ENCODE measurements at regions not wholly inside any gene's neighbourhood (a gene's known extent, or its start where the extent isn't known, plus 50 kb on each side); places are given as distances from the start of the nearest gene placed in this dataset.

DNA sequence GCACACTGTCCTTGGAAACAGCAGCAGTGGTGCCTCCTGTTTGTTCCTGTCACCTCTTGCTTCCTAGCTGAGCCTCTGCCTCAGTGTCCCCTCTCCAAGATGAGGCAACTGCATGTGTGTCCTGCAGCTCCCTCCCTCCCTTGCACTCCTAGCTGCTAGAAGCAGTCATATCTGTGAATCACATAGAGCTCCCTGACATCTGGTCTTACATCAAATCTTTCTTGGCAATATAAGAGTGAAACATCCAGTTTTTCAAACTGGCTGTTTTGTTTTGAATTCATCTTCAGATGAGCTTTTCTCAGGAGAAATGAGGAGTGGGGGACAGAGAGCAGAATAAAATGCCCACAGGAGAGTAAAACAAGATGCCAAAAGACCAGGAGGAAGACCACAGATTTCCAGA lies 103.7 kb downstream of the VCPKMT start:
- Histone ChIP-seq H3K4me1 (ENCODE audit: control insufficient read depth in 1 of 2, insufficient read depth in 2 of 2, low read length in 2 of 2) (no peaks in the 10 kb centered on the region), H3K9me3 (ENCODE audit: control insufficient read depth in 1 of 2, low read length in 2 of 2) (no peaks in the 10 kb centered on the region), H3K27me3 (ENCODE audit: low read depth, low read length) (peaks cover 4% of the 10 kb centered on the region), H3K27ac (ENCODE audit: low read length) (no peak overlapping the region), H3K4me3 (ENCODE audit: low read depth in 1 of 2, low read length in 2 of 2) (no peak overlapping the region), H3K36me3 (ENCODE audit: control insufficient read depth in 1 of 2, insufficient read depth in 2 of 2, low read length in 2 of 2) (no peaks in the 10 kb centered on the region)

DNA sequence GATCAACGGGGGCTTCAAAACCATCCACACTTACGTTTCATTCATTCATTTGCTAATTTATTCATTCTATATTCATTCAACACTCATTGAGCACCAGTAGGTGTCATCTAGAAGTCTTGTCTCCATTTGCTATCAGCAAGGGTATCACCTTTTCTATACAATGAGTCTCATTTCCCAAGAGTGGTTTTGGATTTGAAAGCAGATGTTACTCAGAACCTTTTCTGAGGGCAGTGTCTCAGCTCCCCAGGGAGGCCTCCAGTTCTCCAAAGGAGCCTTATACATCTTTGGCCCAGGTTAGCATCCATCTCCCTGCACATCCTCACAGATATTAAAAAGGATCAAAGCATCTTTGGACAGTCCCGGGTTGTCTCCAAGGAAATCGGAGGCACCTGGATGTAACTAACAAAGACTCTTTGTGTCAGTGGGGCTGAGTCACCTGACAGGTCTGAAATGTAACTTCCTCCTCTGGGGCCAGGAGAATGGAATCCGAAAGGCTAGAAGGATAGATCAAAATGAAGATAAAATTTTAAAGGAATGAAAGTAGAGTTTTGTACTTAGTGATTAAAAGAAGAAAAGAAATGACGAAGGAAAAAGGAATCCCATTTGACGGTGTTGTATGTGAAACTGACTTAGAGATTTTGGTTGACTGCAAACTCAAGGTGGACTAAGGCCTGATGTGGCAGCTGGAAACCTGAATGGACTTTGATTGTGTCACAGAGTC lies 103.0 kb downstream of the VCPKMT start:
- H3K36me3 ChIP-seq (ENCODE audit: control insufficient read depth in 1 of 2, insufficient read depth in 2 of 2, low read length in 2 of 2), result no peaks in the 10 kb centered on the region
- no peak overlapping the region for H3K4me3 ChIP-seq (ENCODE audit: low read depth in 1 of 2, low read length in 2 of 2)
- peaks cover 4% of the 10 kb centered on the region for H3K27me3 ChIP-seq (ENCODE audit: low read depth, low read length)
- H3K9me3 ChIP-seq (ENCODE audit: control insufficient read depth in 1 of 2, low read length in 2 of 2), result no peaks in the 10 kb centered on the region
- no peaks in the 10 kb centered on the region for H3K4me1 ChIP-seq (ENCODE audit: control insufficient read depth in 1 of 2, insufficient read depth in 2 of 2, low read length in 2 of 2)
- H3K27ac ChIP-seq (ENCODE audit: low read length), result no peak overlapping the region

DNA sequence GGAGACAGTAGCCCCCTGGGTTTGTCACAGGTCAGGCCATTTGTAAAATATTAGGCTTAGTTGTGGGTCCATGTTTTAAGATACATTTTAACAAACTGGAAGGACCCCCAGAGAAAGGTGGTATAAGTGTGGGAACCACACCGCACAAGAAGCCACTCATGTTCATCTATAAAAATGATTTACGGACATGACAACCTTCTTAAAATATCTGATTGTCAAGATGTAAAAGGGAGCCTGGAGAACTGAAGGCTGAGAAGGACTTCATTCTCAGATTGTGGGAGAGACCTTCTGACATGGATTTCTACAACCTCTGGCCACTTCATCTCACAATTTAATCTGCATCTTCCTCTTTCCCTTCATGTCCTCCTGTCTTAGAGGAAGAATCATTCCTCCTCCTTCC lies 102.4 kb downstream of the VCPKMT start:
- H3K36me3 ChIP-seq (ENCODE audit: control insufficient read depth in 1 of 2, insufficient read depth in 2 of 2, low read length in 2 of 2), result no peaks in the 10 kb centered on the region
- peaks cover 4% of the 10 kb centered on the region for H3K27me3 ChIP-seq (ENCODE audit: low read depth, low read length)
- H3K9me3 ChIP-seq (ENCODE audit: control insufficient read depth in 1 of 2, low read length in 2 of 2), result no peaks in the 10 kb centered on the region
- no peak overlapping the region for H3K27ac ChIP-seq (ENCODE audit: low read length)
- no peak overlapping the region for H3K4me3 ChIP-seq (ENCODE audit: low read depth in 1 of 2, low read length in 2 of 2)
- peaks cover 5 to 6% of the 10 kb centered on the region in 2 donors for H3K4me1 ChIP-seq (ENCODE audit: control insufficient read depth in 1 of 2, insufficient read depth in 2 of 2, low read length in 2 of 2)

DNA sequence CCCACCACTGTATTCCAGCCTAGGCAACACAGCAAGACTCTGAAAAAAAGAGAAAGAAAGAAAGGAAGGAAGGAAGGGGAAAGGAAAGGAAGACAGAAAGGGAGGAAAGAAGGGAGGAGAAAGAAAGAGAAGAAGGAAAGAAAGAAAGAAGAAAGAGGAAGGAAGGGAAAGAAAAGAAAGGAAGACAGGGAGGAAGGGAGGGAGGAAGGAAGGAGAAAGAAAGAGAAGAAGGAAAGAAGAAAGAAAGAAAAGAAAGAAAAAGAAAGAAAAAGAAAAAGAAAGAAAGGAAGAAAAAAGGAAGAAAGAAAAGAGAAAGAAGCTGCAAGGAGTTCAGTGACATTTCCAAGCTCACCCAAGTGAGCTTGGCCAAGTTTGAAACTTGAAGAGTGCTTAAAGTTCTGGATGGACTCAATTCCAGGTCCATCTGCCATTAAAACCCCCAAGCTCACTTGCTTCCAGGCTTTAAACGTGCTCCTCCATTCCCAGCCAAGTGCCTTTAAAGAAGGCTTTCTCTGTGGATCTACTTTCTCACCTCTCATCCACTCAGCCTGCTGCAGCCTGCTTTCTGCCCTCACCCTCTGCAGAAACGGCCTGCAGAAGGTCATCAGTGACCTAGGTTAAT lies 101.5 kb downstream of the VCPKMT start:
- H3K9me3 ChIP-seq (ENCODE audit: control insufficient read depth in 1 of 2, low read length in 2 of 2), result peaks cover 0 to 2% of the 10 kb centered on the region in 2 donors
- H3K27ac ChIP-seq (ENCODE audit: low read length), result no peak overlapping the region
- H3K27me3 ChIP-seq (ENCODE audit: low read depth, low read length), result peaks cover 4% of the 10 kb centered on the region
- H3K4me1 ChIP-seq (ENCODE audit: control insufficient read depth in 1 of 2, insufficient read depth in 2 of 2, low read length in 2 of 2), result peaks cover 5 to 8% of the 10 kb centered on the region in 2 donors
- no peak overlapping the region for H3K4me3 ChIP-seq (ENCODE audit: low read depth in 1 of 2, low read length in 2 of 2)
- H3K36me3 ChIP-seq (ENCODE audit: control insufficient read depth in 1 of 2, insufficient read depth in 2 of 2, low read length in 2 of 2), result no peaks in the 10 kb centered on the region

DNA sequence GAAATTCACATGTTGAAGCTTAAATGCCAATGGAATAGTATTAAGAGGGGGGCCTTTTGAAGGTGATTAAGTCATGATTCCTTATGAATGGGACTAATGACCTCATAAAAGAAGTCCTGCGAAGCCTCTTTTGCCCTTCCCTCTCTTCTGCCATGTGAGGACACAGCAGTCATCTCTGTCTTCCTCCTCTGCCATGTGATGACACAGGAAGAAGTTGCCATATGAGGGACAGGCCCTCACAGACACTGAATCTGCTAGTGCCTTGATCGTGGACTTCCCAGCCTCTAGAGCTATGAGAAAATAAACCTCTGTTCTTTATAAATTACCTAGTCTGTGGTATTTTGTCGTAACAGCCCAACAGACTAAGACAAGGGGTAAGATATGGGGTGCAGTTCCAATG lies 100.7 kb downstream of the VCPKMT start:
- peaks cover 0 to 8% of the 10 kb centered on the region in 2 donors for H3K9me3 ChIP-seq (ENCODE audit: control insufficient read depth in 1 of 2, low read length in 2 of 2)
- no peaks in the 10 kb centered on the region for H3K36me3 ChIP-seq (ENCODE audit: control insufficient read depth in 1 of 2, insufficient read depth in 2 of 2, low read length in 2 of 2)
- H3K4me3 ChIP-seq (ENCODE audit: low read depth in 1 of 2, low read length in 2 of 2), result no peak overlapping the region
- H3K27me3 ChIP-seq (ENCODE audit: low read depth, low read length), result no peaks in the 10 kb centered on the region
- H3K27ac ChIP-seq (ENCODE audit: low read length), result no peak overlapping the region
- peaks cover 5 to 8% of the 10 kb centered on the region in 2 donors for H3K4me1 ChIP-seq (ENCODE audit: control insufficient read depth in 1 of 2, insufficient read depth in 2 of 2, low read length in 2 of 2)

DNA sequence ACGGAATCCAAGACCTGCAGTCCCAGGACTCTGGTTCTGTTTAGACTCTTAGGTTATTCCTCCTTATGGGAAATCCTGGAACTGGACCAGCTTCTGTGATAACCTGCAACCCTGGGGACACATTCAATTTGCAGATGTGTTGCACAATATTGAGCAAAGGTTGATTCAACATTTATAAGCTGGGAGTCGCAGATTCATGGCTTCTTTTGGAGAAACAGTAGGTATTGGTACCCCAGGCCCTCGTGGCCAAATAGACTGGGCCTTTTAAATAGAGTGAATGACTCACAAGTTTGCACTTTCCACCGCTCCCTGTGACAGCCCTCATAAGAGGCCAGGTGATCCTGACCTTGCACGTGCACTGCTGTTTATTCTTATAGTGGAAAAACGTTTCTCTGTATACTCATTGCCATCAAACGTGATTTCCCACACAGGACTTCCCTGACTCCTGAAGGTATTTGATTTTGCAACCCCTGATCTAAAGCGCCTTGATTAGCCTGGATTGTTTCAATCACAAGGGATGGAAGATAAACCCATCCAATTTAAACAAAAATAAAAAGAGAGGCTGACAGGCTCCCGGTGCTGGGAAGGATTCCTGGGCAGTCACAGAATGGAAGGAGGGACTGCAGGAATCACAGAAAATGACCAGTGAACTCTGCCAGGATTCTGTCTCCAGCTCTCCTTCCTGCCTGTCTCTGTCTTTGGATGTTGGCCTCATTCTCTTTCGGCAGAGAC lies 98.0 kb downstream of the VCPKMT start:
- H3K4me3 ChIP-seq (ENCODE audit: low read depth in 1 of 2, low read length in 2 of 2), result no peak overlapping the region
- H3K27ac ChIP-seq (ENCODE audit: low read length), result peak overlapping the region; percentile 35

DNA sequence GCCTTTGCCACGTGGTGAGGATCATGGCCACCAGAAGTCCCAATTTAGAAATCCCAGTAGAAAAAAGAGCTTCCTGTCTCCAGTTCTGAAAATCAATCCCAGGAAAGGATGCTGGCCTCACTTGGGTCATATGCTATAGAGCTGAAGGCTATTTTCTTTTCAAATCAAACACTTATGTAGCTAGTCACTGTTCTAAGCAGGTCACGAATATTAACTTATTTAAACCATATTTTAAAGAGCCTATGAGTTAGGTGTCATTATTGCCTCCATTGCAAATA lies 97.5 kb downstream of the VCPKMT start:
- Histone ChIP-seq H3K27ac (ENCODE audit: low read length) (no peak overlapping the region), H3K36me3 (ENCODE audit: control insufficient read depth in 1 of 2, insufficient read depth in 2 of 2, low read length in 2 of 2) (no peaks in the 10 kb centered on the region), H3K27me3 (ENCODE audit: low read depth, low read length) (no peaks in the 10 kb centered on the region), H3K9me3 (ENCODE audit: control insufficient read depth in 1 of 2, low read length in 2 of 2) (peaks cover 0 to 8% of the 10 kb centered on the region in 2 donors), H3K4me3 (ENCODE audit: low read depth in 1 of 2, low read length in 2 of 2) (no peak overlapping the region), H3K4me1 (ENCODE audit: control insufficient read depth in 1 of 2, insufficient read depth in 2 of 2, low read length in 2 of 2) (peaks cover 5 to 8% of the 10 kb centered on the region in 2 donors)

More for the DNA sequence above, 98.0 kb downstream of the VCPKMT start:
- Histone ChIP-seq H3K9me3 (ENCODE audit: control insufficient read depth in 1 of 2, low read length in 2 of 2) (peaks cover 0 to 8% of the 10 kb centered on the region in 2 donors), H3K4me1 (ENCODE audit: control insufficient read depth in 1 of 2, insufficient read depth in 2 of 2, low read length in 2 of 2) (peaks cover 5 to 8% of the 10 kb centered on the region in 2 donors), H3K27me3 (ENCODE audit: low read depth, low read length) (no peaks in the 10 kb centered on the region), H3K36me3 (ENCODE audit: control insufficient read depth in 1 of 2, insufficient read depth in 2 of 2, low read length in 2 of 2) (no peaks in the 10 kb centered on the region)

DNA sequence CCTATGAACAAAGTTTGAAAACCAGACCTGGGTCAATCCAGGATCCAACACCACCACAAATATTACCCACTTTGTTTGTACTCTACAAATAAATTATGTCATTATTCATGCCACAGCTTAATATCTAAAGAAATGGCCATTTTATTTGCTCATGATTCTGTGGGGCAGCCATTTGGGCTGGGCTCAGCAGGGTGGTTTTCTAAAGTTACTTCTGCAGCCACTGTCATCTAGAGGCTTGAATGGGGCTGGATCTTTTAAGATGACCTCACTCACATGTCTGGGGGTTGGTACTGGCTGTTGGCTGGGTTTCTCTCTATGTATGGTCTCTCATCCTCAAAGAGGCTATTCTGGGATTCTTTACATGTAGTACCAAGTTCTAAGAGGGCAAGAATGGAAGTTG lies 96.2 kb downstream of the VCPKMT start:
- Histone ChIP-seq H3K4me1 (ENCODE audit: control insufficient read depth in 1 of 2, insufficient read depth in 2 of 2, low read length in 2 of 2) (peaks cover 5 to 8% of the 10 kb centered on the region in 2 donors), H3K4me3 (ENCODE audit: low read depth in 1 of 2, low read length in 2 of 2) (no peak overlapping the region), H3K27me3 (ENCODE audit: low read depth, low read length) (no peaks in the 10 kb centered on the region), H3K36me3 (ENCODE audit: control insufficient read depth in 1 of 2, insufficient read depth in 2 of 2, low read length in 2 of 2) (no peaks in the 10 kb centered on the region), H3K27ac (ENCODE audit: low read length) (no peak overlapping the region), H3K9me3 (ENCODE audit: control insufficient read depth in 1 of 2, low read length in 2 of 2) (peaks cover 0 to 8% of the 10 kb centered on the region in 2 donors)

DNA sequence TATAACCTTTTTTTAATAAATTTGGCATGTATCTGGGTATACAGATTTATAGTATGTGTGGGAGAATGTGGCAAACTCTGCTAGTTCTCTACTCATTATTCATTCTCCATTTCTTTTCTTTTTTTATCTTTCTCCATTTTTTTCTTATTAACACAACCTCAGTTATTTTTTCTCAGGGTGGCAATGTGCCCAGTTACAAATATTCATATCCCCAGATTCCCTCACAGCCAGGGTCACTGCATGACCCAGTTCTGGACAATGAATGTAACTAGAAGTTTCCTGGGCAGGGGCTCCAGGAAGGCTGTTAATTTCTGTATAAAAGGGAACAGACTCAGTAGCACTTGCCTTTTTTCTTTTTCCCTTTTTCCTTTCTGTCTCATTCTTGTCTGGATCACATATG lies 95.6 kb downstream of the VCPKMT start:
- peaks cover 5 to 8% of the 10 kb centered on the region in 2 donors for H3K4me1 ChIP-seq (ENCODE audit: control insufficient read depth in 1 of 2, insufficient read depth in 2 of 2, low read length in 2 of 2)
- no peaks in the 10 kb centered on the region for H3K36me3 ChIP-seq (ENCODE audit: control insufficient read depth in 1 of 2, insufficient read depth in 2 of 2, low read length in 2 of 2)
- no peaks in the 10 kb centered on the region for H3K27me3 ChIP-seq (ENCODE audit: low read depth, low read length)
- no peak overlapping the region for H3K4me3 ChIP-seq (ENCODE audit: low read depth in 1 of 2, low read length in 2 of 2)
- H3K9me3 ChIP-seq (ENCODE audit: control insufficient read depth in 1 of 2, low read length in 2 of 2), result peaks cover 0 to 13% of the 10 kb centered on the region in 2 donors
- H3K27ac ChIP-seq (ENCODE audit: low read length), result no peak overlapping the region

DNA sequence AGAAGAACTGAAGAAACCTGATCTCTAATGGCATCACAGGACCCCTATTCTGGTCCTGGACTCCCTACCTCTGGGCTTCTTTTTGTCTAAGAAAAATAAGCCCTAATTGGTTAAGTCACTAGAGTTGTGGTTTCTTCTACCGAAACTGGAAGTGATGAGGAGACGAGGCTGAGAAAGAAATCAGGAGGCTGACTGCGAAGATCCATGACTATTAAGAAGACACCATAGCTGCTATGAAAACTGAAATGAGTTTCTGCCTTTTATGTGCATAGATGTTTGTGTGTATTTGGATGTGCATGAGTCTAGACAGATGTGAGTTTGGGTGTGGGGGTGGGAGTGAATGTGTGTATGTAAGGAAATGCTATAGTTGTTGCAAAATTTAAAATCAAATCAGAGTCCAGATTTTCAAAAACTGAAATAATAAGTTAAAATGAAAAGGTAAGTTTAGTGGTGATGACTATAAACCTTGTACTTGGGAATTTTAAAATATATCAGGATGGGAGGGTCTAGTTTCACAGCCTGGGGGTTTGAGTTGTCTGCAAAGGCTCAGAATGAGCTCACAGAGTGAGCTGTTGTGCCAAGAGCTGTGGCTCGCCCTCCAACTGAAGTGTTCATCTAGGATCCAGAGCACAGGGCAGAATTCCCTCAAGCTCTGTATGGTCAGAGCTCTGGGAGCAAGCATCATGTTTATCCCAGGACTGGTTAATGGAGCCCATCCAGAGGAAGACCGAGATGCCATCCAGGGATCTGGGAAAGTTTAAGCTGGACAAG lies 94.9 kb downstream of the VCPKMT start:
- no peaks in the 10 kb centered on the region for H3K27me3 ChIP-seq (ENCODE audit: low read depth, low read length)
- H3K4me1 ChIP-seq (ENCODE audit: control insufficient read depth in 1 of 2, insufficient read depth in 2 of 2, low read length in 2 of 2), result peaks cover 5 to 8% of the 10 kb centered on the region in 2 donors
- H3K27ac ChIP-seq (ENCODE audit: low read length), result no peak overlapping the region
- peaks cover 0 to 13% of the 10 kb centered on the region in 2 donors for H3K9me3 ChIP-seq (ENCODE audit: control insufficient read depth in 1 of 2, low read length in 2 of 2)
- H3K4me3 ChIP-seq (ENCODE audit: low read depth in 1 of 2, low read length in 2 of 2), result no peak overlapping the region
- H3K36me3 ChIP-seq (ENCODE audit: control insufficient read depth in 1 of 2, insufficient read depth in 2 of 2, low read length in 2 of 2), result no peaks in the 10 kb centered on the region

DNA sequence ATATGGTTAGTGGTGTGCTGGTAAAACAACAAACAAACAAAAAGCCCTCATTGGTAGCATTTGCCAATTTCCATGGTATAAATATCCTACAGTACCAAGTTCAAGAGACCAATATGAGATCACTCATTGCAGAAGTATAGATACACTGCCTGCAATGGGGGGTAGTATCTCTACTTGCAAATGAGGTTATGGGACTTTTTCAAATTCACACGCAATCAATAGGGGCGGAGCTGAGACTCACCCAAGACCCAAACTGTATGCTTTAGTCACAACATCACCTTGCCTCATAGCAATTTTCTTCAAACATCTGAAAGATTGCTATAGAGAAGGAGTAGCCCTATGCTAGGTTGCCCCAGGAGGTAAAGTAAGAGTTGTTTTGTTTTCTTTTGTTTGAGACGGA lies 93.7 kb downstream of the VCPKMT start:
- Histone ChIP-seq H3K4me3 (ENCODE audit: low read depth in 1 of 2, low read length in 2 of 2) (no peak overlapping the region), H3K27me3 (ENCODE audit: low read depth, low read length) (no peaks in the 10 kb centered on the region), H3K4me1 (ENCODE audit: control insufficient read depth in 1 of 2, insufficient read depth in 2 of 2, low read length in 2 of 2) (peaks cover 5 to 8% of the 10 kb centered on the region in 2 donors), H3K27ac (ENCODE audit: low read length) (no peak overlapping the region), H3K9me3 (ENCODE audit: control insufficient read depth in 1 of 2, low read length in 2 of 2) (peaks cover 0 to 13% of the 10 kb centered on the region in 2 donors), H3K36me3 (ENCODE audit: control insufficient read depth in 1 of 2, insufficient read depth in 2 of 2, low read length in 2 of 2) (no peaks in the 10 kb centered on the region)

Data from muscle layer of duodenum (tissue), 2 donors.